Right lobe of liver (tissue), 6 donors: ENCODE measurements at regions not wholly inside any gene's neighbourhood (a gene's known extent, or its start where the extent isn't known, plus 50 kb on each side); places are given as distances from the start of the nearest gene placed in this dataset.
A peak's percentile ranks its signal among the peaks of the same experiment; 100 is the strongest.

Experiments used
- ATAC-seq, 4 donors: fragments of 200-7000 bp; cut with Tn5 transposase; one replicate each; pipeline ENCODE4 v1.9.1; 2020; ENCODE audit warnings: mild to moderate bottlenecking in 4 of 4, moderate library complexity in 4 of 4
- DNase-seq, 3 donors: peaks; one replicate each; pipeline ENCODE4 v3.0.0-alpha.2; 2020
- H3K27ac ChIP-seq, 3 donors: fragments of 200-600 bp; one replicate each; pipeline ENCODE4 v1.8.0; 2022
- H3K27me3 ChIP-seq, 2 donors: fragments of 200-600 bp; one replicate each; pipeline ENCODE4 v1.8.0; 2022
- H3K36me3 ChIP-seq, 4 donors: fragments of 200-600 bp; sonication (generic) in 1 of 4; one replicate each; pipeline versions ENCODE4 v1.5.1 to v1.8.0; 2017 to 2022; ENCODE audit warnings: control low read depth in 1 of 4
- H3K4me1 ChIP-seq, 4 donors: fragments of 200-600 bp; sonication (generic) in 1 of 4; one replicate each; pipeline versions ENCODE4 v1.5.1 to v1.8.0; 2017 to 2022; ENCODE audit warnings: control low read depth in 1 of 4
- H3K4me3 ChIP-seq, 3 donors: fragments of 200-600 bp; one replicate each; pipeline ENCODE4 v1.8.0; 2022
- H3K9me3 ChIP-seq, 4 donors: fragments of 200-600 bp; sonication (generic) in 1 of 4; one replicate each; pipeline versions ENCODE4 v1.5.1 to v1.8.0; 2017 to 2022; ENCODE audit warnings: control low read depth in 1 of 4
- POLR2A ChIP-seq: fragments of 450-650 bp; IDR thresholded peaks from one replicate; pipeline ENCODE4 v1.6.1; 2017; ENCODE audit warnings: antibody characterized with exemption, mild to moderate bottlenecking
- WGBS: methylation state at CpG from one replicate; pipeline ENCODE4 v1.1.6; 2018; ENCODE audit warnings: low coverage, low lambda C conversion rate; ENCODE audit not compliant: insufficient coverage; ENCODE audit errors: missing lambda C conversion rate; 5-methylcytosine and 5-hydroxymethylcytosine counted together
- intact Hi-C, 2 donors: fragments of 100-400 bp; cut with DNase I; formaldehyde crosslinking; loops; one replicate each; pipeline versions ENCODE4 v1.11.2 to v1.14.1; 2022
- TF ChIP-seq, protein P1 (sequence below), 4 donors: fragments of 200-600 bp in 3 of 4; fragments of 450-650 bp in 1 of 4; IDR thresholded peaks; one replicate each; pipeline versions ENCODE4 v1.5.1 to v1.8.0; 2016 to 2022; ENCODE audit warnings: antibody characterized with exemption in 4 of 4, mild to moderate bottlenecking in 2 of 4
- donor health status: DM: no; HTN: yes; CAD: no.
- donor health status: DM: no; HTN: no; CAD: no.
- donor health status: DM: no; HTN: no; CAD: no.
- donor health status: DM: no; HTN: yes; CAD: no.
- donor health status: DM: no; HTN: yes; CAD: no.

DNA sequence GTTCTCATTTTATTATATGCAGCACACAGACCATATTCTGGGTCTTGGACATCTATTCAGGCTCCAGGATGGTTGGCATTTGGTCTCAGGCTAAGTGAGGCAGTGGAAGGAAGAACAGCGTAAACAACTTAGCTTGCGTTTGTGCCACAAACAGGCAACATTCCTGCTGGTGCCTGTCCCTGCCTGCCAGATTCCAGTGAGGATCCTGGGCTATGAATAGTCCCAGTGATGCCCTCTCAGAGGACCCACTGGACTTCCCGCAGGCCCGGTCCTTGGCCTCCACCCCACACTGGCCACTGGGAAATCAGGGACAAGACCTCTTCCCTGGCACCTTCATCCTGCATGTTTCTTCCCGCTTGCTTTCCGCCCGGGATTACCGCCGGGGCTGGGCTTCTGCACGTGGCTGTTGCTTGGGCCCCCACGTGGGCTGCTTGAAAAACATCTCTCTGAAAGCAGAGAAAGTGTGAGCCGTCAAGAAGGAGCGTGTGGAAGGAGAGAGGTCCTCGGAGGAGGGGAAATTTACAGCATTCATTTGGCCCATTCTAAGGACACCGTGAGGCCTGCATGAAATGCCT lies 145.1 kb upstream of the WNT4 start:
- DNase-seq: no peak
- H3K36me3 ChIP-seq: no peaks in the 10 kb centered on the region
- intact Hi-C loops: no loop called here
- WGBS: 55% methylated on average over 5 of the region's 15 CpGs
- no peaks in the 10 kb centered on the region for H3K27me3 ChIP-seq
- no peak overlapping the region for H3K27ac ChIP-seq
- no peak overlapping the region for H3K4me3 ChIP-seq
- ATAC-seq: no peak
- no peaks in the 10 kb centered on the region for H3K4me1 ChIP-seq
- H3K9me3 ChIP-seq: no peaks in the 10 kb centered on the region
- TF ChIP-seq, protein P1, sequence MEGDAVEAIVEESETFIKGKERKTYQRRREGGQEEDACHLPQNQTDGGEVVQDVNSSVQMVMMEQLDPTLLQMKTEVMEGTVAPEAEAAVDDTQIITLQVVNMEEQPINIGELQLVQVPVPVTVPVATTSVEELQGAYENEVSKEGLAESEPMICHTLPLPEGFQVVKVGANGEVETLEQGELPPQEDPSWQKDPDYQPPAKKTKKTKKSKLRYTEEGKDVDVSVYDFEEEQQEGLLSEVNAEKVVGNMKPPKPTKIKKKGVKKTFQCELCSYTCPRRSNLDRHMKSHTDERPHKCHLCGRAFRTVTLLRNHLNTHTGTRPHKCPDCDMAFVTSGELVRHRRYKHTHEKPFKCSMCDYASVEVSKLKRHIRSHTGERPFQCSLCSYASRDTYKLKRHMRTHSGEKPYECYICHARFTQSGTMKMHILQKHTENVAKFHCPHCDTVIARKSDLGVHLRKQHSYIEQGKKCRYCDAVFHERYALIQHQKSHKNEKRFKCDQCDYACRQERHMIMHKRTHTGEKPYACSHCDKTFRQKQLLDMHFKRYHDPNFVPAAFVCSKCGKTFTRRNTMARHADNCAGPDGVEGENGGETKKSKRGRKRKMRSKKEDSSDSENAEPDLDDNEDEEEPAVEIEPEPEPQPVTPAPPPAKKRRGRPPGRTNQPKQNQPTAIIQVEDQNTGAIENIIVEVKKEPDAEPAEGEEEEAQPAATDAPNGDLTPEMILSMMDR (IDR thresholded peaks at IDR 0.05): no peak
- TF ChIP-seq POLR2A: no peak

DNA sequence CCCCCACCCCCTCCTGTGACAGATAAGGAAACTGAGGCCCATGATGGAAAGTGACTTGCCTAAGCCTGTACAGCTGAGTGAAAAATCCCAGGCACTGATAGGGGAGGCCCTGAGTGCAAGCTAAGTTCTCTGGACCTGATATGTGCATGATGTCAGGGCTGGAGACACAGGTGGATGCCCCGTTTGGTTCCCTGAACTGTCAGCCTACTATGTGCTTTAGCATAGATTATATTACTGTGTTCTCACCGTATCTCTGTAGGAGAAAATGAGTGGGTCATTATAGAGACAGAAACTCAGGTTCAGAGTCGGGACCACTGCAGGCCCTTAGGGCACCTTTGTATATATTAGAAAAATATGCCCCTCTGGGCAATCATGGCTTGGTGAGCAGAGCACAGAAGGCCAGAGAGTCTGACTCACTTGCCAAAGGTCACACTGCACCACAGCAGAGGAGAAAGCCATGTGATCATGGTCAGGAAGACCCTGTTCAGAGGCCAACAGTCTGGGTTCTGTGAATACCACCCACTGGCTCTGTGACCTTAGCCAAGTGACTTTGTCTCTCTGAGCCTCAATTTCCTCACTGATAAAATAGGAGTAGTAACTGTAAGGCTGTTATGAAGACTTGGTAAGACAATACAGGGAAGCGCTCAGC lies 145.8 kb upstream of the WNT4 start:
- intact Hi-C loops: no loop called here
- WGBS: 72% methylated on average over 4 of the region's 4 CpGs
- DNase-seq (no peak), ATAC-seq (peak in 1 of 4 donors; percentile 86)
- H3K27me3 ChIP-seq: no peaks in the 10 kb centered on the region
- no peaks in the 10 kb centered on the region for H3K36me3 ChIP-seq
- no peak overlapping the region for H3K27ac ChIP-seq
- no peaks in the 10 kb centered on the region for H3K9me3 ChIP-seq
- TF ChIP-seq, protein P1 (IDR thresholded peaks at IDR 0.05): no peak
- no peak for TF ChIP-seq POLR2A
- H3K4me3 ChIP-seq: no peak overlapping the region
- no peaks in the 10 kb centered on the region for H3K4me1 ChIP-seq

DNA sequence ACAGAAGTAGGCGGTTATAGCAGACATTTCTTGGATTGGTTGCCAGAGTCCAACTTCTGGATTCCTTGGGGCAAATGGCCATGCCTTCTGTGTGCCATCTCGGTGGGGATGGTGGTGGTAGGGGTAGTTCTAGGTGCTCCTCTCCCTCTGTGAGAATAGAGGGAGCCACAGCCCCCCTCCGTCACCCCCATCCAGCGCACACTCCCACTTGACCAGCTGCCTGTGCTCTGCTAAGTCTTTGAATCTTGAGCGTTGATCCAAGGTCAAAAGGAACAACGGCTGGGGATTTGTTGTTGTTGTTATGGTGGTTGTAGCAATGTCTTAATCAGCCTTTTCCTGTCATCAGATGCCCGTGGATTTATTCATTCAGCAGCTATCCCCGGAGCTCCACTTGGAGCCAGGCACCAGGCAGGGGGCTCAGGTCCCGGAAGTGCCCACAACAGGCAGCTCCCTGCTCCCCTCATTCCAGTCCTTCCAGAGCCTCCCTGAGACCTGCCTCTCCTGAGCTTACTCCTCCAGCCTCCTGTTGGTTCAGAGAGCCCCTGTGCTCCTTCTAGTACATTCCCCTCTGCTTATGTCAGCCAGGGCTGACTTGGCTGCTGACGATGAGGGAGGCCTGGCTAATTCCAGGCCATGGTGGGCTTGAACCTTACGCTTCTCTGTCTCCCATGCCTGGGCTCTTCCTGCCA lies 146.6 kb upstream of the WNT4 start:
- no peaks in the 10 kb centered on the region for H3K36me3 ChIP-seq
- no peaks in the 10 kb centered on the region for H3K9me3 ChIP-seq
- H3K27me3 ChIP-seq: no peaks in the 10 kb centered on the region
- DNase-seq (peak in 1 of 3 donors; percentile 21), ATAC-seq (no peak)
- no peak overlapping the region for H3K4me3 ChIP-seq
- TF ChIP-seq, protein P1 (IDR thresholded peaks at IDR 0.05): no peak
- TF ChIP-seq POLR2A: no peak
- H3K4me1 ChIP-seq: no peaks in the 10 kb centered on the region
- intact Hi-C loops: no loop called here
- 48% methylated on average over 8 of the region's 11 CpGs for WGBS
- H3K27ac ChIP-seq: no peak overlapping the region

DNA sequence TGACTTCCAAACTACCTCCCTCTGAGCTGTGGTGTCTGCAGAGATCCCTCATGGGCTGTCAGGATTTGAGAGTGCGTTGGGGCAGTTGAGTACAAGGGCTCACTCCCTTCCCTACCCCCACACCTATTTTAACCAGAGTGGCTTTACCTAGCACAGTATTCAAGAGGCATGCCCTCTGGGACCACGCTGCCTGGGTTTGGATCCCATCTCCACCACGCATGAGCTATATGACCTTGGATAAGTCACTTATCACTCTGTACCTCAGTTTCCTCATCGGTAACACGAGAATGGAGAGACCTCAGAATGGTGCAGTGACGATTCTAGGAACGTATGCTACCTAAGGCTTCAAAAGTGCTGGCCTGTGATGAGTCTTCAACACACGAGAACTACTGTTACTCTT lies 147.3 kb upstream of the WNT4 start:
- 87% methylated on average over 8 of the region's 8 CpGs for WGBS
- Histone ChIP-seq H3K27me3 (no peaks in the 10 kb centered on the region), H3K4me1 (peaks cover 0 to 2% (median 1%) of the 10 kb centered on the region in 4 donors), H3K9me3 (no peaks in the 10 kb centered on the region), H3K36me3 (no peaks in the 10 kb centered on the region), H3K27ac (no peak overlapping the region), H3K4me3 (no peak overlapping the region)
- no peak for ATAC-seq
- intact Hi-C loops: no loop called here
- TF ChIP-seq, protein P1 (IDR thresholded peaks at IDR 0.05): no peak
- TF ChIP-seq POLR2A: no peak
- no peak for DNase-seq
